LNCAP (cell line): ENCODE measurements at regions not wholly inside any gene's neighbourhood (a gene's known extent, or its start where the extent isn't known, plus 50 kb on each side); places are given as distances from the start of the nearest gene placed in this dataset.

ENCODE experiments used
- CTCF ChIP-seq: fragments of 450-650 bp; IDR thresholded peaks from 2 replicates; pipeline ENCODE4 v1.5.1; 2017; ENCODE audit warnings: mild to moderate bottlenecking

GRCh38 chr4:156247470-156247869 lies 293.8 kb upstream of the CTSO start:
- no peak for TF ChIP-seq CTCF

- no peak for TF ChIP-seq CTCF
Measured at GRCh38 chr4:156243015-156243414, 289.3 kb upstream of the CTSO start.

- TF ChIP-seq CTCF: no peak
Measured at GRCh38 chr4:156242390-156242789, 288.7 kb upstream of the CTSO start.

- no peak for TF ChIP-seq CTCF
Measured at GRCh38 chr4:156241896-156242295, 288.2 kb upstream of the CTSO start.

- no peak for TF ChIP-seq CTCF
Measured at GRCh38 chr4:156238171-156238570, 284.5 kb upstream of the CTSO start.

- TF ChIP-seq CTCF: no peak
Measured at GRCh38 chr4:156237231-156237630, 283.6 kb upstream of the CTSO start.

GRCh38 chr4:156230176-156230575 lies 276.5 kb upstream of the CTSO start:
- TF ChIP-seq CTCF: no peak

- no peak for TF ChIP-seq CTCF
Measured at GRCh38 chr4:156228676-156229075, 275.0 kb upstream of the CTSO start.
